HepG2 (cell line): ENCODE measurements at regions not wholly inside any gene's neighbourhood (a gene's known extent, or its start where the extent isn't known, plus 50 kb on each side); places are given as distances from the start of the nearest gene placed in this dataset.

Source experiments
- AGO2 ChIP-seq: fragments of 200-400 bp; formaldehyde crosslinking; optimal IDR thresholded peaks from 2 replicates; pipeline ENCODE3; 2017; ENCODE audit warnings: mild to moderate bottlenecking, low read depth, low read length, moderate library complexity
- AKAP8 ChIP-seq: sonication (generic); formaldehyde crosslinking; IDR thresholded peaks from 2 replicates; pipeline ENCODE4 v1.5.1; 2020; ENCODE audit warnings: mild to moderate bottlenecking, missing genetic modification reagents
- ATF6 ChIP-seq: sonication (generic); formaldehyde crosslinking; conservative IDR thresholded peaks from 2 replicates; pipeline ENCODE4 v1.4.0; 2020; ENCODE audit warnings: missing genetic modification reagents
- BCL6 ChIP-seq: IDR thresholded peaks from 2 replicates; pipeline ENCODE4 v1.6.1; 2016; ENCODE audit warnings: missing genetic modification reagents, missing compliant biosample characterization
- CENPT ChIP-seq: sonication (generic); formaldehyde crosslinking; IDR thresholded peaks from 2 replicates; pipeline ENCODE4 v1.8.0; 2022; ENCODE audit warnings: low read depth, mild to moderate bottlenecking, moderate library complexity, missing genetic modification reagents
- CHCHD3 ChIP-seq: sonication (generic); formaldehyde crosslinking; IDR thresholded peaks from 2 replicates; pipeline ENCODE4 v1.8.0; 2022; ENCODE audit warnings: mild to moderate bottlenecking, missing genetic modification reagents, moderate library complexity
- FOXA1 ChIP-seq, 2 experiments: fragments of 450-650 bp in 1 of 2; sonication (generic) in 1 of 2; formaldehyde crosslinking in 1 of 2; IDR thresholded peaks; 2 replicates each; pipeline versions ENCODE4 v1.4.0 to v1.6.1; 2016 to 2020; ENCODE audit warnings: missing genetic modification reagents in 1 of 2
- HMG20B ChIP-seq: conservative IDR thresholded peaks from 2 replicates; pipeline ENCODE4 v1.6.1; 2016; ENCODE audit warnings: missing genetic modification reagents, missing compliant biosample characterization
- HNF1B ChIP-seq: sonication (generic); formaldehyde crosslinking; IDR thresholded peaks from 2 replicates; pipeline ENCODE4 v1.5.1; 2020; ENCODE audit warnings: mild to moderate bottlenecking, moderate library complexity, missing genetic modification reagents
- MAZ ChIP-seq, 2 experiments: sonication (generic) in 1 of 2; formaldehyde crosslinking in 1 of 2; IDR thresholded peaks; 2 replicates each; pipeline versions ENCODE4 v1.5.0 to v1.6.1; 2012 to 2020; ENCODE audit warnings: low read depth in 2 of 2, mild to moderate bottlenecking in 2 of 2, borderline replicate concordance in 1 of 2, improper control_type of control experiment in 1 of 2, low read length in 1 of 2, missing genetic modification reagents in 1 of 2, moderate library complexity in 1 of 2
- MLX ChIP-seq: IDR thresholded peaks from 2 replicates; pipeline ENCODE4 v1.6.1; 2016
- MYPOP ChIP-seq: sonication (generic); formaldehyde crosslinking; IDR thresholded peaks from 2 replicates; pipeline ENCODE4 v1.8.1; 2023; ENCODE audit warnings: mild to moderate bottlenecking, moderate library complexity, missing genetic modification reagents
- PHB2 ChIP-seq: fragments of 450-650 bp; IDR thresholded peaks from 2 replicates; pipeline ENCODE4 v1.6.1; 2018; ENCODE audit not compliant: partially characterized antibody
- PLRG1 ChIP-seq: fragments of 450-650 bp; conservative IDR thresholded peaks from 2 replicates; pipeline ENCODE4 v1.6.1; 2016
- RFX5 ChIP-seq: IDR thresholded peaks from 2 replicates; pipeline ENCODE4 v1.6.1; 2011; ENCODE audit warnings: low read depth, low read length, improper control_type of control experiment
- SALL1 ChIP-seq: sonication (generic); formaldehyde crosslinking; IDR thresholded peaks from 2 replicates; pipeline ENCODE4 v1.8.0; 2022; ENCODE audit warnings: mild to moderate bottlenecking, missing genetic modification reagents
- TEF ChIP-seq: sonication (generic); formaldehyde crosslinking; IDR thresholded peaks from 2 replicates; pipeline ENCODE4 v1.5.0; 2020; ENCODE audit warnings: missing genetic modification reagents
- ZBTB7B ChIP-seq: sonication (generic); formaldehyde crosslinking; IDR thresholded peaks from 2 replicates; pipeline ENCODE4 v1.4.0; 2020; ENCODE audit warnings: missing genetic modification reagents
- ZFP62 ChIP-seq: sonication (generic); formaldehyde crosslinking; IDR thresholded peaks from 2 replicates; pipeline ENCODE4 v1.4.0; 2020; ENCODE audit warnings: missing genetic modification reagents
- ZMYM3 ChIP-seq: sonication (generic); formaldehyde crosslinking; IDR thresholded peaks from 2 replicates; pipeline ENCODE4 v1.5.1; 2020; ENCODE audit warnings: mild to moderate bottlenecking, missing genetic modification reagents
- ZNF136 ChIP-seq: sonication (generic); formaldehyde crosslinking; IDR thresholded peaks from 2 replicates; pipeline ENCODE4 v1.8.1; 2022; ENCODE audit warnings: low read depth, mild to moderate bottlenecking, moderate library complexity, missing genetic modification reagents
- ZNF180 ChIP-seq: sonication (generic); formaldehyde crosslinking; IDR thresholded peaks from 2 replicates; pipeline ENCODE4 v1.4.0; 2020; ENCODE audit warnings: low read depth, missing genetic modification reagents, borderline replicate concordance
- ZNF3 ChIP-seq: IDR thresholded peaks from 2 replicates; pipeline ENCODE4 v1.7.0; 2017; ENCODE audit warnings: inconsistent platforms
- ZNF703 ChIP-seq: sonication (generic); formaldehyde crosslinking; IDR thresholded peaks from 2 replicates; pipeline ENCODE4 v1.5.1; 2020; ENCODE audit warnings: missing genetic modification reagents, mild to moderate bottlenecking, moderate library complexity, borderline replicate concordance

- peak; percentile 68; the same call in 1 of the 2 replicates for TF ChIP-seq HNF1B (CRISPR knock-in tag)
- no peak for TF ChIP-seq CHCHD3 (CRISPR knock-in tag)
- TF ChIP-seq AKAP8: no peak
- TF ChIP-seq RFX5: no peak
- no peak for TF ChIP-seq ZNF136 (CRISPR knock-in tag)
- TF ChIP-seq SALL1: peak; percentile 72
- TF ChIP-seq MLX: no peak
- no peak for TF ChIP-seq CENPT
- no peak for TF ChIP-seq ZNF180 (CRISPR knock-in tag)
- TF ChIP-seq ZBTB7B (CRISPR knock-in tag): no peak
- no peak for TF ChIP-seq ZNF3 (CRISPR knock-in tag)
- no peak for TF ChIP-seq HMG20B (CRISPR knock-in tag)
- TF ChIP-seq ATF6 (CRISPR knock-in tag): no peak
- TF ChIP-seq PLRG1: no peak
- no peak for TF ChIP-seq ZNF703 (CRISPR knock-in tag)
- no peak for TF ChIP-seq BCL6 (CRISPR knock-in tag)
- TF ChIP-seq PHB2: no peak
- TF ChIP-seq FOXA1 (IDR thresholded peaks at IDR 0.05): no peak
- peak; percentile 67 for TF ChIP-seq FOXA1 (CRISPR knock-in tag; IDR thresholded peaks at IDR 0.05)
- TF ChIP-seq AGO2: no peak
- TF ChIP-seq ZFP62 (CRISPR knock-in tag): no peak
- 0 out of 2 replicates have a peak, but pooled peaks have one; percentile 23 for TF ChIP-seq ZMYM3 (CRISPR knock-in tag)
- no peak for TF ChIP-seq MAZ (IDR thresholded peaks at IDR 0.05; ENCODE audit: borderline replicate concordance, low read depth, low read length)
- no peak for TF ChIP-seq MAZ (CRISPR knock-in tag; IDR thresholded peaks at IDR 0.05; ENCODE audit: low read depth)
- no peak for TF ChIP-seq MYPOP (CRISPR knock-in tag)
- no peak for TF ChIP-seq TEF (CRISPR knock-in tag)
Observed at GRCh38 chr2:172270278-172271079, 156.9 kb upstream of the ITGA6 start (continued).
